ENCODE measurements at regions not wholly inside any gene's neighbourhood (a gene's known extent, or its start where the extent isn't known, plus 50 kb on each side); places are given as distances from the start of the nearest gene placed in this dataset.

- Histone ChIP-seq H3K23ac (ENCODE audit: low read depth, low read length) (no peak overlapping the region), H4K8ac (ENCODE audit: low read depth in 2 of 2, low read length in 2 of 2) (no peak overlapping the region), H3K4me2 (ENCODE audit: low read depth, low read length) (no peak overlapping the region), H2AFZ (replicated peaks; ENCODE audit: low read length, poor library complexity) (no peak overlapping the region), H2BK5ac (ENCODE audit: low read depth, low read length, poor library complexity, severe bottlenecking) (no peak overlapping the region), H3K9ac (ENCODE audit: low read depth, low read length) (no peak overlapping the region), H3K56ac (ENCODE audit: extremely low read depth, insufficient read depth, low read length) (no peak overlapping the region), H3K4ac (ENCODE audit: low read depth, low read length) (no peak overlapping the region), H3K27ac (ENCODE audit: insufficient read depth, low read length) (no peak overlapping the region), H2AK5ac (ENCODE audit: low read depth, low read length) (no peak overlapping the region), H3K14ac (replicated peaks; ENCODE audit: low read depth, low read length) (no peak overlapping the region), H2BK15ac (ENCODE audit: low read depth, low read length) (no peak overlapping the region), H4K91ac (ENCODE audit: insufficient read depth, low read depth, low read length) (no peak overlapping the region), H2BK20ac (ENCODE audit: low read depth, low read length) (no peak overlapping the region), H3K79me1 (ENCODE audit: low read depth in 1 of 2, low read length in 2 of 2) (no peaks in the 10 kb centered on the region), H3K4me3 (ENCODE audit: insufficient read depth, low read depth, low read length) (no peak overlapping the region), H3K27me3 (ENCODE audit: control insufficient read depth, insufficient read depth, low read length) (peaks cover 2% of the 10 kb centered on the region; the same call in 1 of the 2 replicates), H3K18ac (ENCODE audit: low read depth, low read length) (no peak overlapping the region), H3K9me1 (ENCODE audit: insufficient read depth, low read length) (no peaks in the 10 kb centered on the region), H3K4me1 (ENCODE audit: control insufficient read depth, insufficient read depth, low read length) (peaks cover 4% of the 10 kb centered on the region), H3K36me3 (ENCODE audit: control insufficient read depth, insufficient read depth, low read length) (no peaks in the 10 kb centered on the region), H2BK120ac (ENCODE audit: low read depth, low read length) (no peak overlapping the region), H4K5ac (ENCODE audit: low read depth, low read length) (no peak overlapping the region), H2AK9ac (replicated peaks; ENCODE audit: low read depth, low read length, poor library complexity) (no peak overlapping the region), H3K9me3 (ENCODE audit: control insufficient read depth, insufficient read depth, low read length) (no peaks in the 10 kb centered on the region), H4K20me1 (ENCODE audit: insufficient read depth, low read length) (no peaks in the 10 kb centered on the region)
- no TSS peak for BruUV-seq (replicated peaks)
- TF ChIP-seq CTCF (conservative IDR thresholded peaks at IDR 0.05; ENCODE audit: low read depth, low read length) (no peak), NFE2L2 (IDR thresholded peaks at IDR 0.05; ENCODE audit: low read depth, low read length) (no peak), CEBPB (IDR thresholded peaks at IDR 0.05; ENCODE audit: low read depth, low read length) (no peak), SMC3 (IDR thresholded peaks at IDR 0.05; ENCODE audit: low read depth, low read length) (no peak)
- ATAC-seq (ENCODE audit: low read depth) (no peak), DNase-seq (no peak)
- POLR2A ChIA-PET (ENCODE audit: unreplicated experiment): no interaction called here
- in situ Hi-C loops (cut with MboI; ENCODE audit: low sequenced_read_pairs): no loop called here
- 83% methylated on average over 1 of the region's 5 CpGs; no CpG with 5 or more reads in 1 of the 2 experiments for WGBS, 2 experiments (ENCODE audit: extremely low coverage in 2 of 2, insufficient read length in 1 of 2)
- intact Hi-C loops (cut with micrococcal nuclease): no loop called here
- dilution Hi-C loops (cut with HindIII; ENCODE audit: low sequenced_read_pairs, unreplicated experiment): no loop called here
- CTCF ChIA-PET: no interaction called here
These were observed 158.6 kb upstream of the CDH5 start for GRCh38 chr16:66207883-66208265.
